Hepatic stellate cell (primary cell): ENCODE measurements at regions not wholly inside any gene's neighbourhood (a gene's known extent, or its start where the extent isn't known, plus 50 kb on each side); places are given as distances from the start of the nearest gene placed in this dataset.
"Not testable (repeated sequence)": the region's sequence is repeated elsewhere in the genome, so short reads cannot be mapped to it uniquely, and the experiment has no call there.

Source experiments
- DNase-seq: peaks from one replicate; pipeline ENCODE4 v3.0.0; 2011; ENCODE audit warnings: low spot score

DNA sequence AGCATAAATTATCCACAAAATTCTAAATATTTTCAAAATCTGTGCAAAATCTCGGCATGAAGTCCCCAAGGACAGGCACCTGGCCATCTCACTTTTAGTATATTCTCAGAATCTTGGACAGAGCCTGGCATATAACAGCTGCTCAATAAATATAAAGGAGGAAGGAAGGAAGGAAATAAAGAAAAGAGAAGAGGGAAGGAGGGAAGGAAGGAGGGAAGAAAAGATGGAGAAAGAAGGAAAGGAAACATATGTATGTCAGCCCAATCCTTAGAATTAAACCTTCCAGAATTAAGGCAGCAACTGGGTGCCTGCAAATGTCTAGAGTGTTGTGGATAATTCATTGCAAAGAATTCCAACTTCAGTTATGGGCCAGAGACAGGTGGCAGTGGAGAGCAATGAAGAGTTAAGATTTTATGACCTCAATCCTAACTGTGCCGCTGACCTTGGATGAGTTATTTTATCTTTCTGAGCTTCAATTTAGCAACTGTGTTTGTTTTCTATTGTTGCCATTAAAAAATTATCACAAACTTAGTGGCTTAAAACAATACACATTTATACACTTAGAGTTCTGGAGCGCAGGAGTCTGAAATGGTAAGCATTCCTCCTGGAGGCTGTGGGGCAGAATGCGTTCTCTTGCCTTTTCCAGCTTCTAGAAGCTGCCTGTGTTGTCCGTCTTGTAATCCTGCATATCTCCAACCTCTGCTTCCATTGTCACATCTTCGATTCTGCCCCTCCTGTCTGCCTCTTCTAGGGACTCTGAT, 200.9 kb upstream of the MSX2 start:
- no peak for DNase-seq

GRCh38 chr5:174524351-174524750, 200.0 kb upstream of the MSX2 start:
- no peak for DNase-seq

GRCh38 chr5:174526177-174526576, 198.2 kb upstream of the MSX2 start:
- no peak for DNase-seq

DNA sequence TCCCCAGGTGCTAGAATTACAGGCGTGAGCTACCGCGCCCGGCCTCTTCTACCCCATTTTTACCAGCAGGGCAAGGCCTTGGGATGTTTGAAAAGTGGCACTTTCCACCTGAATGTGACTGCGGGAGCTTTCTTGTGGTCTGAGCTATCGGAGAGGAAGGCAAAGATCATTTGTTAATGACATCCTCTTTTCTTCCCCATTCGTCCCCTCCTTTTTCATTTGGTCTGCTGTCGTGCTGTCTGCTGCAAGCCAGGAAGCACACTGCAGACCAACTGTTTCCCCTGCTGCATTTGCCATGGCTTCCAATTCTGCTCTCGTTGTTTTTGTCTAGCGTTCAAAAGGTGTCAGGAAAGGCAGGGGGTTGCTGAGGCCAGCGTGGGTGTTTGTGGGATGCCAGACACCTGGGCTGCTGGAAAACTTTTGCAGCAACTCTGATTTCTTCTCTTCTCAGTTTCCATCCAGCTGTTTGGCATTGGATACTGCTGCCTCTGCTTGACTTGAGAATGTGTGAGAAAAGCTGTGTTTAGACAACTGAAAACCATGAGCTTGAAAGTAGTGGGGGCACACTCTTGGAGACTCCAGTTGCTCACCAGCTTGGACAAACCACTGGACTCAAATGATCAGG, 196.4 kb upstream of the MSX2 start:
- no peak for DNase-seq

DNA sequence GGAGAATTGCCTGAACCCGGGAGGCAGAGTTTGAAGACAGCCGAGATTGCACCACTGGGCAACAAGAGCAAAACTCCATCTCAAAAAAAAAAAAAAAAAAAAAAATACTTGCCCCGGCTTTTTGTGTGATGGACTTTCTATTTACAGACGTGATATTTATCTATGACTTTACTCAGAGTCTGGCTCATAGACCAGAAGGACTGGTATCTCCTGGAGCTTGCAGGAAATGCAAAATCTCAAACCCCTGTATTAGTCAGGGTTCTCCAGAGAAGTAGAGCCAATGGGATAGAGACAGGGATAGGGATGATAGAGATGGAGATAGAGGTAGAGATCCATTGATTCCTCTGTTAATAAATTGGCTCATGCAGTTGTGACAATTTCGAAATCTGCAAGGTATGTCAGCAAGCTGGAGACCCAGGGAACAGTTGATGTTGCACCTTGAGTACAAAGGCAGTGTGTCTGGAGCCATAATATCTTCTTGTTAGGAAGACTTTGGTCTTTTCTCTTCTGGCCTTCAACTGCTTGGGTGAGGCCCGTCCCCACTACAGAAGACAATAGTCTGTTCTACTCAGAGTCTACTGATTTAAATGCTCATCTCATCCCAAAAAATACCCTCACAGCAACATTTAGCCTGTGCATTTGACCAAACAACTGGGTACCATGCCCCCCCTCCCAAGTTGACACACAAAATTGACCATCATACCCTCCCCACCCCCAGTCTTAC, 195.4 kb upstream of the MSX2 start:
- no peak for DNase-seq

DNA sequence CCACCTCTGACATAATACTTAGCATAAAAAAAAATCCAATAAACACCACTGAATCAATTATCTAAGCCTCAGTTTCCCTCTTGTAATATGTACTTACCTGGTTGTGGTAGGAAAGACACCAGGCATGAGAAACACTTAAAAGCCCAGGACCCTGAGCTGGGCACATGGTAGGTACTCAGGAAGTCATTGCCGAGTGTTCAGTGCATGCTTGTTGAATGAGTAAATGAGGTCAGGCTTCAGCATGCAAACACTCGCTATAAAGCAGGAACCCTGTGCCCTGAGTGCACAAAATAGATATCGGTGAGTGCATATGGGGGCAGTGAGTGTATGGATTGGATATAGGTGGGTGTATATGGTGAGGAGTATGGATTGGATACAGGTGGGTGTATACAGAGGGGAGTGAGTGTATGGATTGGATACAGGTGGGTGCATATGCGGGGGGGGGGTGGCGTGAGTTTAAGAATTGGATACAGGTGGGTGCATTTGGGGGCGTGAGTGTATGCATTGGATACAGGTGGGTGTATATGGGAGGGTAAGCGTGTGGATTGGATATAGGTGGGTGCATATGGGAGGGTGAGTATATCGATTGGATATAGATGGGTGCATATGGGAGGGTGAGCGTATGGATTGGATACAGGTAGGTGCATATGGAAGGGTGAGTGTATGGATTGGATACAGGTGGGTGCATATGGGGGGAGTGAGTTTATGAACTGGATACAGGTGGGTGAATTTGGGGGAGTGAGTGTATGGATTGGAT, 194.3 kb upstream of the MSX2 start:
- DNase-seq, result no peak

GRCh38 chr5:174531782-174532191, 192.6 kb upstream of the MSX2 start:
- DNase-seq, result no peak

DNA sequence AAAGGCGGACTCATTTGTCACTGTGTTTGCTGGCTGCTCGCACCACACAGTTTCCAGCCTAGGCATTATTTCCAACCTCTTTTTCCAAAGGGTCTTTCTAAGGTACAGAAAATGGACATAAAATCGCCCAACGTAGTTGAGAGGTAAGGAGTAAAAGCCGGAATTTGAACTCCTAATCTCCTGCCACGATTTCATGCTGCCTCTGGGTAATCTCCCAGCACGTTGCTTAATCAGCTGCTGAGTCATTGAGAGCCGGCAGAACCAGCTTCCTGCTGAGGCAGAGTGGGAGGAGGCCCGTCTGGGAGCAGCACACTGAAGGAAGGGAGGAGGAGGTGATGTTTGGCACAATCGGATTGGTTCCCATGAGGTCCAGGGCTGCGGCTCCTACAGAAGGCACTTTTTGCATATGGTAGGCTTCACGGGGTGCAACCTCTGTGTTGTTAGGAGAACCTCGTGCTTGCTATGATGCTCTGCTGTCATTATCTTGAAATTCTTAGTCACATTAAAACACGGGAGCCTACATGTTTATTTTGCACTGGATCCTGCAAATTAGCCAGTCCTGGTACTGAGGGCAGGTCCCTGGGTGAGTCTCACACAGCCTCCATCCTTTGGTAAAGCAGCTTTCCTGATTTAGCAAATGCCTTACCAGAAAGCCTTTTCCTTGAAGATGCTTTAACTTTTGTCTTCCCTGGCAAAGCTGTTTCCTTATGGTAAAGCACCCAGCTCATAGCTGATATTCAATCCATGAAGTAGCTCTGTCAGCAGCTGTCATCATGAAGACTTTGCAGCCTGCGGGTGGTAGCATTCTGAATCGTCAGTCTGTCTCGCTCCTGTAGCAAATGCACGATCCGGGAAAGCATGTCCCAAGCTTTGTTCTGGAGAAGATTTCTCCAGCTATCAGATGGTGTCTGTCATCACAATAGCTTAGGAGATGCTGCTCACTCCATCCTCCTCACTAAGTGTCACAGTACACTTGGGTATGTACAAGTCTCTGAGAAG, 191.6 kb upstream of the MSX2 start:
- peak; percentile 74 for DNase-seq

DNA sequence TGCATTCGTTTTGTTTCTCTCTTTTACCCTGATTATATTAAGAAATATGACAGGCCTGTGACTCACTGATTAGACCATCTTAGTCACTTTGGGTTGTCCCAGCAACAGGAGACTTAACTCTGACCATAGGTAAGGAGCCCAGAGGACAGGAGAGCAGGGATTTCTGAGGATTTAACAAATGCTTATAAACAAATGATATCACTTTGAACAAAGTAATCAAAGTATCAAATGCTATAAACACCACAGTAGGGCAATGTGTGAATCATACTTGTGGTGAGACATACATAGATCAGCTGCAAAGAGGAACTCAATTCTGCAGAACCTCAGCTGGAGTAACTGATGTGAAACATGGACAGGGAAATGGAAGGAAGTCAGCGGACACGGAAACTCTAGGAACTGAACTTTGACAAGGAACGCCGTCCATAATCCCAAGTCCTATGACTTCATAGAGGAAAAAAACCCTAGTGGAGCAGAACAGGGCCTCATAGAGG, 190.6 kb upstream of the MSX2 start:
- peak; percentile 34 for DNase-seq

DNA sequence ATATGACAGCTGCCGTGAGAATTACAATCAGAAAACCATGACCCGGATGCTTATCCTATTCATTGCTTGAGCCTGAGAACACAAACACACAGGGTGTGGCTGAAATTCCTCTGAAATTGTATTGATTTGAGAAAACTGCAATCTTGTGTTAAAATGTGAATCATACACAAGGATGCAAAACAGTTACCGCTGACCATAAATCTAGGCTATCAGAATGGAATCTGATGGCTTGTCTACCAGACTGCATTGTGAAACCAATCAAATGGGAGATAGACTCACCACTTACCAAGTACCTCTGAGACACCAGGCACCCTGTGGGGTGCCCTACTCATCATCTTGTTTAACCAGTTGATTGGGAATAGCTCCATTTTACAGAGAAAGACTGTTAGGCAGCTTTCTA, 188.7 kb upstream of the MSX2 start:
- no peak for DNase-seq

DNA sequence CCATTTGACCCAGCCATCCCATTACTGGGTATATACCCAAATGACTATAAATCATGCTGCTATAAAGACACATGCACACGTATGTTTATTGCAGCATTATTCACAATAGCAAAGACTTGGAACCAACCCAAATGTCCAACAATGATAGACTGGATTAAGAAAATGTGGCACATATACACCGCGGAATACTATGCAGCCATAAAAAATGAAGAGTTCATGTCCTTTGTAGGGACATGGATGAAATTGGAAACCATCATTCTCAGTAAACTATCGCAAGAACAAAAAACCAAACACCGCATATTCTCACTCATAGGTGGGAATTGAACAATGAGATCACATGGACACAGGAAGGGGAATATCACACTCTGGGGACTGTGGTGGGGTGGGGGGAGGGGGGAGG, 184.6 kb upstream of the MSX2 start:
- DNase-seq, result not testable (repeated sequence)

DNA sequence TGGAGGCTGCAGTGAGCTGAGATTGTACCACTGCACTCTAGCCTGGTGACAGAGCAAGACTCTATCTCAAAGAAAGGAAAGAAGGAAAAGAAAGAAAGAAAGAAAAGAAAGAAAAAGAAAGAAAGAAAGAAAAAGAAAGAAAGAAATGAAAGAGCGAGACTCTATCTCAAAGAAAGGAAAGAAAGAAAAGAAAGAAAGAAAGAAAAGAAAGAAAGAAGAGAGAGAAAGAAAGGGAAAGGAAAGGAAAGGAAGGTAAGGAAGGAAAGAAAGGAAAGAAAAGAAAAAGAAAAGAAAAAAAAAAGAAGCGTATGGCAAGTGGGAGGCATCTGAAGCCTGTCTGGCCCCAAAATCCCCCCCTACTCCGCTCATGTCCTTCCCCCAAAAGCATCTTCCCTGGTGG, 182.3 kb upstream of the MSX2 start:
- no peak for DNase-seq

DNA sequence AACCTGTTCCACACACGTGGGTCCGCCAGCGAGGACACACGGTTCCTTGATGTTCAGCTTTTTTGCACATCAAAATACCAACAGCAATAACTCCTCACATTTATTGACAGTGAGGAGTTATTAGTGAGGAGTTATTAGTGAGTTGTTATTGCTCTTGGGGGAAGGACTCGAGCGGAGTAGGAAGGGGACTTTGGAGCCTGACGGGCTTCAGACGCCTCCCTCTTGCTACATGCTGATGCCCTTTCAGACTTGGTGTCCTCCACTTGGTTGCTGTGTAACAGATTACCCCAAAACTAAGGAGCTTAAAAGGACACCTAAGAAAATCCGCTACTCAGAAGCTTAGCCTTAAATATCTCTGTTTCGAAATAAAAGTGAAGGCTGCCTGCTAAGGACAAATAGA, 181.9 kb upstream of the MSX2 start:
- no peak for DNase-seq

DNA sequence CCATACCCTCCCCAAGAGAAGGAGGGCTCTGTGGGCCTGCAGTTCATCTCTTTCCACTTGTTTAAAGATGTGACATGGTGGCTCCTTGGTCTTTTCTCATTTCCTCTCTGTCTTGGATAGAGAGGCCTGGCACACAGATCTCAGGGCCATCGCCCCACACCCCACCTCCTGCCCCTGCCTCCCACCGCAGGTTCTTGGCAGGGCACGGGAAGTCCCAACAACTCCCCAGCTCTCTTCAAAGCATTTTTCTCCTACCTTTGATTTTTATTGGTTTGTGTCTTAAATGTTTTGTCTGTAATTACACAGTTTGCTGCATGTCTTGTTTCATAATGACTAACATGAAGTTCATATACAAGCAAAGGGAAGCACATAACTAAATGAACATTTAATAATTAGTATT, 178.5 kb upstream of the MSX2 start:
- no peak for DNase-seq

- DNase-seq, result no peak
These were observed 176.6 kb upstream of the MSX2 start for GRCh38 chr5:174547814-174548213.

- DNase-seq, result no peak
These were observed 175.1 kb upstream of the MSX2 start for GRCh38 chr5:174549254-174549653.

DNA sequence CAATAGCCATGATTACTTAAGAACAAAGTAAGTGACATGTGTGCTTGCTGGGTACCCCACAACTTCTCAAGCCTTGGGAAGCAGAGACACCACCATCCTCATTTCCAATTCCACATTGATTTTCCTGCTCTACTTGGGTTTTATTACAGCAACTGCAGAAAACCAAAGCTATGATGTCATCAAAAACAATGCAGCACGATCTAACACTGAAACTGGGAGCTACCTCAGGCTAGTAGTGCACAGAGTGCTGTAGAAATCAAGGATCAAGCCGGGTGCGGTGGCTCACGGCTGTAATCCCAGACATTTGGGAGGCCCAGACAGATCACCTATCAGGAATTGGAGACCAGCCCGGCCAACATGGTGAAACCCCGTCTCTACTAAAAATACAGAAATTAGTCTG, 174.4 kb upstream of the MSX2 start:
- no peak for DNase-seq

GRCh38 chr5:174552428-174552827, 172.0 kb upstream of the MSX2 start:
- no peak for DNase-seq

DNA sequence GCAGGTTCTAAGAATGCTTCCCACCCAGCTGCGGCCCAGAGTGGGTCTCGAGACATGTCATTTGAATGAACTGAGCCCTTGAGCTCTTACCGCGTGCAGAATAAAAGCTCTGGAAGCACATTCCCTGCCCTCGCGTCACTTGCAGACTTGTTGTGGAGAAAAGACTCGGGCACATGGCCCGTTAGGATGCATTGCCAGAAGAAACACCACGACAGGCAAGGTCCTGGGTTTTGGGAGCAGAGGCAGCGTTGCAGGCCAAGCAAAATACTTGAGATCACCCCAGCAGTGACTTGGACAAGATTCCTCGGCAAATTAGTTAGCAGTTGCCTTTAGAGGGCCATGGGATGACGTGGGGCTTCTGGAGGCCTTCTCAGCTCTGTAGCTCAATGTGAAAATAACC, 170.8 kb upstream of the MSX2 start:
- no peak for DNase-seq

- no peak for DNase-seq
These were observed 168.7 kb upstream of the MSX2 start for GRCh38 chr5:174555726-174556125.

DNA sequence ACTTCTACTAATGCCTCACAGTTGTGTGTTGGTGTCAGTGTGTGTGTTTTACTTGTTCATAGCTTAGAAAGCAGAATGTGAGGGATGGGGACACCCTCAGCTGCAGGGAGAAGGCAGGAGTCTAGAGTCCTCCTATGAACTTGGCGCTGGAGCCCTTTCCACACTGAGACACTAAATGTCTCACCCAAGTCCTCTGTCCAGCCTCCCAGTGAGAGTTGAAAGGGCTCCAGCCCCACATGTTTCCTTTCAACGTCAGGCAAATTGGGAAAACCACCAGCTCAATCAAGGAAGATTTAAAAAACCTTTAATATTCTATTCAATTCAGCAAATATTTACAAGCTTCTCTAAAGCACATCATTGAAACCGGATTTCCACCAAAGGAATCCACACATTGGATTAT, 167.6 kb upstream of the MSX2 start:
- DNase-seq, result no peak
